ENCODE measurements at regions not wholly inside any gene's neighbourhood (a gene's known extent, or its start where the extent isn't known, plus 50 kb on each side); places are given as distances from the start of the nearest gene placed in this dataset.

- ATAC-seq (no peak), DNase-seq (no peak)
- intact Hi-C loops (cut with DNase I, micrococcal nuclease), result no loop called here
- H3K4me1 ChIP-seq (ENCODE audit: low read depth), result no peaks in the 10 kb centered on the region
- no peak overlapping the region for H3K4me3 ChIP-seq
- no peaks in the 10 kb centered on the region for H3K36me3 ChIP-seq (ENCODE audit: low read depth)
- H3K9me3 ChIP-seq, result no peaks in the 10 kb centered on the region
- TF ChIP-seq, protein P1, sequence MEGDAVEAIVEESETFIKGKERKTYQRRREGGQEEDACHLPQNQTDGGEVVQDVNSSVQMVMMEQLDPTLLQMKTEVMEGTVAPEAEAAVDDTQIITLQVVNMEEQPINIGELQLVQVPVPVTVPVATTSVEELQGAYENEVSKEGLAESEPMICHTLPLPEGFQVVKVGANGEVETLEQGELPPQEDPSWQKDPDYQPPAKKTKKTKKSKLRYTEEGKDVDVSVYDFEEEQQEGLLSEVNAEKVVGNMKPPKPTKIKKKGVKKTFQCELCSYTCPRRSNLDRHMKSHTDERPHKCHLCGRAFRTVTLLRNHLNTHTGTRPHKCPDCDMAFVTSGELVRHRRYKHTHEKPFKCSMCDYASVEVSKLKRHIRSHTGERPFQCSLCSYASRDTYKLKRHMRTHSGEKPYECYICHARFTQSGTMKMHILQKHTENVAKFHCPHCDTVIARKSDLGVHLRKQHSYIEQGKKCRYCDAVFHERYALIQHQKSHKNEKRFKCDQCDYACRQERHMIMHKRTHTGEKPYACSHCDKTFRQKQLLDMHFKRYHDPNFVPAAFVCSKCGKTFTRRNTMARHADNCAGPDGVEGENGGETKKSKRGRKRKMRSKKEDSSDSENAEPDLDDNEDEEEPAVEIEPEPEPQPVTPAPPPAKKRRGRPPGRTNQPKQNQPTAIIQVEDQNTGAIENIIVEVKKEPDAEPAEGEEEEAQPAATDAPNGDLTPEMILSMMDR (IDR thresholded peaks at IDR 0.05), result no peak
Measured at GRCh38 chr2:146131048-146131447, 1611.1 kb upstream of the ZEB2 start.

DNA sequence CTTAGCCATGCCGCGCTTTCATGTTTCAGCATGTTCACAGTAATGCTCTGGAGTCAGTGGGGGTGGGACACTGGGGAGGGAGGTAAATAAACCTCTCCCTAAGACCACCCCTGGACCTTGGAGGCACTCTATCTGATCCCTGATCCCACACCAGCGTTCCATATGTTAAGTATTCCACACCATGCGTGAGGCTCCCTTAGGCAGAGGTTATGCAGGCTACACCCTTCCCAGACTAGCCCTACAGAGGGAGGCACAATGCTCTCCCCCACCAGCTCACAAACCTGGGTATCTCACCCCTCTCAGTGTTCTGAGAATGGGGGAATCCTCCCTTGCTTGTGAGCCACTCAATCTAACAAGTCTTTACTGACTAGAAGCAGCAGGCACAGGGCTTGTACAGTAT, 1610.4 kb upstream of the ZEB2 start:
- TF ChIP-seq, protein P1 (IDR thresholded peaks at IDR 0.05), result no peak
- Histone ChIP-seq H3K4me3 (no peak overlapping the region), H3K9me3 (no peaks in the 10 kb centered on the region), H3K4me1 (ENCODE audit: low read depth) (no peaks in the 10 kb centered on the region), H3K36me3 (ENCODE audit: low read depth) (no peaks in the 10 kb centered on the region)
- ATAC-seq (peak; percentile 8), DNase-seq (no peak)
- intact Hi-C loops (cut with DNase I, micrococcal nuclease), result no loop called here

DNA sequence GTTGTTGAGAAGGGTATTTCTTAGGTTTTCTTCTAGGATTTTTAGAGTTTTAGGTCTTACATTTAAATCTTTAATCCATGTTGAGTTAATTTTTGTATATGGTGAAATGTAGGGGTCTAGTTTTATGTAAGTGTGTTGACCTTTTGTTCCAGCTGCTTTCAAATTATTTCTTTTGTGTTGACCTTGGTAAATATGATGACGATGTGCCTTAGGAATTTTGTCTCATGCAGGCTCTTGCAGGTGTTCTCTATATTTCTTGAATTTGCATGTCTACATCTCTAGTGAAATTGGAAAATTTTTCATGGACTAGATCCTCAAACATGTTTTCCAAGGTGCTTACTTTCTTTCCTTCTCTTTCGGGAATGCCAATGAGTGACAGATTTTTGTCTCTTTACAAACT, 1609.3 kb upstream of the ZEB2 start:
- no peak for DNase-seq
- intact Hi-C loops (cut with DNase I, micrococcal nuclease), result no loop called here
- H3K36me3 ChIP-seq (ENCODE audit: low read depth), result no peaks in the 10 kb centered on the region
- no peaks in the 10 kb centered on the region for H3K4me1 ChIP-seq (ENCODE audit: low read depth)
- H3K9me3 ChIP-seq, result no peaks in the 10 kb centered on the region
- TF ChIP-seq, protein P1 (IDR thresholded peaks at IDR 0.05), result no peak
- ATAC-seq, result no peak
- no peak overlapping the region for H3K4me3 ChIP-seq

- no peak overlapping the region for H3K4me3 ChIP-seq
Measured at GRCh38 chr2:146128216-146128615, 1608.3 kb upstream of the ZEB2 start.

GRCh38 chr2:146125551-146125950, 1605.6 kb upstream of the ZEB2 start:
- no peaks in the 10 kb centered on the region for H3K9me3 ChIP-seq
- no peaks in the 10 kb centered on the region for H3K4me1 ChIP-seq (ENCODE audit: low read depth)
- no peak for DNase-seq
- no peak overlapping the region for H3K4me3 ChIP-seq
- TF ChIP-seq, protein P1 (IDR thresholded peaks at IDR 0.05), result no peak
- no peak for ATAC-seq
- intact Hi-C loops (cut with DNase I, micrococcal nuclease), result no loop called here
- no peaks in the 10 kb centered on the region for H3K36me3 ChIP-seq (ENCODE audit: low read depth)

More at GRCh38 chr2:146128216-146128615, 1608.3 kb upstream of the ZEB2 start:
- H3K4me1 ChIP-seq (ENCODE audit: low read depth), result no peaks in the 10 kb centered on the region
- intact Hi-C loops (cut with DNase I, micrococcal nuclease), result no loop called here
- H3K36me3 ChIP-seq (ENCODE audit: low read depth), result no peaks in the 10 kb centered on the region
- no peak for DNase-seq
- TF ChIP-seq, protein P1 (IDR thresholded peaks at IDR 0.05), result no peak
- no peaks in the 10 kb centered on the region for H3K9me3 ChIP-seq
- ATAC-seq, result no peak

DNA sequence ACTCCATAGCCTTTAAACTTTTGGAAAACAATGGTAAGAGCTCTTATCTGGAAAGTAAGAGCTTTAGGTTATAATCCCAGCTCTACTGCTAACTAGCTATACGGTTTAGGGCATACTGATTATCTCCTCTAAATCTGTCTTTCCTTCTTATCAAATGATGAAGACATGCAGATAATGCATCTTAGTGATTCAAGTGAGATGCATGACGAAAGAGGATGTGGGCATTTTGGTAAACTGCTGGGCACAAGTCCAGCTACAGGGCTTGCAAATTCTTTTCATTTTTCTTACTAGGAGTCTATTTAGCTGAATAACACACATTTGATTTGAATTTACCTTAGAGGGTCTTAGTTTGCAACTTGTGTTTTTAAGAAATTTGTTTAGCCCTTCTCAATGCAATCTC, 1604.8 kb upstream of the ZEB2 start:
- Histone ChIP-seq H3K36me3 (ENCODE audit: low read depth) (no peaks in the 10 kb centered on the region), H3K4me1 (ENCODE audit: low read depth) (no peaks in the 10 kb centered on the region), H3K4me3 (no peak overlapping the region), H3K9me3 (no peaks in the 10 kb centered on the region)
- ATAC-seq (no peak), DNase-seq (no peak)
- TF ChIP-seq, protein P1 (IDR thresholded peaks at IDR 0.05), result no peak
- intact Hi-C loops (cut with DNase I, micrococcal nuclease), result no loop called here

All from mucosa of descending colon (tissue), 3 donors.